ENCODE measurements at regions not wholly inside any gene's neighbourhood (a gene's known extent, or its start where the extent isn't known, plus 50 kb on each side); places are given as distances from the start of the nearest gene placed in this dataset.

GRCh38 chr1:83512373-83513193, 486.3 kb downstream of the TTLL7 start:
- TF ChIP-seq CTCF (IDR thresholded peaks at IDR 0.05) = no peak
- intact Hi-C loops (cut with DNase I; ENCODE audit: low total_unique reads) = no loop called here
- Histone ChIP-seq H3K4me1 (no peaks in the 10 kb centered on the region), H3K27ac (no peak overlapping the region), H3K9me3 (no peaks in the 10 kb centered on the region), H3K27me3 (no peaks in the 10 kb centered on the region), H3K4me3 (no peak overlapping the region), H3K36me3 (no peaks in the 10 kb centered on the region)
- no peak for DNase-seq (ENCODE audit: low spot score in 2 of 2)

- intact Hi-C loops (cut with DNase I; ENCODE audit: low total_unique reads) = no loop called here
- H3K27ac ChIP-seq = no peak overlapping the region
- no peaks in the 10 kb centered on the region for H3K4me1 ChIP-seq
- no peak for TF ChIP-seq POLR2AphosphoS5 (IDR thresholded peaks at IDR 0.05)
- no peak for TF ChIP-seq CTCF (IDR thresholded peaks at IDR 0.05)
- no peak for TF ChIP-seq POLR2A (IDR thresholded peaks at IDR 0.05)
- DNase-seq (ENCODE audit: low spot score in 2 of 2) = no peak
- no peak overlapping the region for H3K4me3 ChIP-seq
- H3K36me3 ChIP-seq = no peaks in the 10 kb centered on the region
- no peaks in the 10 kb centered on the region for H3K27me3 ChIP-seq
- H3K9me3 ChIP-seq = no peaks in the 10 kb centered on the region
These were observed 487.7 kb downstream of the TTLL7 start for GRCh38 chr1:83511146-83511726.

GRCh38 chr1:83509301-83509781, 489.6 kb downstream of the TTLL7 start:
- peak overlapping the region in 1 of 2 donors; percentile 40 for H3K27ac ChIP-seq
- H3K4me3 ChIP-seq = no peak overlapping the region
- H3K4me1 ChIP-seq = no peaks in the 10 kb centered on the region
- H3K36me3 ChIP-seq = no peaks in the 10 kb centered on the region
- DNase-seq (ENCODE audit: low spot score in 2 of 2) = no peak
- no peaks in the 10 kb centered on the region for H3K27me3 ChIP-seq
- no peaks in the 10 kb centered on the region for H3K9me3 ChIP-seq
- intact Hi-C loops (cut with DNase I; ENCODE audit: low total_unique reads) = no loop called here
- TF ChIP-seq POLR2A (IDR thresholded peaks at IDR 0.05) (no peak), CTCF (IDR thresholded peaks at IDR 0.05) (no peak), POLR2AphosphoS5 (IDR thresholded peaks at IDR 0.05) (no peak)

- no peaks in the 10 kb centered on the region for H3K27me3 ChIP-seq
- TF ChIP-seq POLR2AphosphoS5 (IDR thresholded peaks at IDR 0.05) (peak in 1 of 3 donors; percentile 25), POLR2A (IDR thresholded peaks at IDR 0.05) (no peak), CTCF (IDR thresholded peaks at IDR 0.05) (no peak)
- H3K27ac ChIP-seq = peak overlapping the region; percentile 28 to 40
- H3K4me3 ChIP-seq = no peak overlapping the region
- no peaks in the 10 kb centered on the region for H3K9me3 ChIP-seq
- no peaks in the 10 kb centered on the region for H3K4me1 ChIP-seq
- DNase-seq (ENCODE audit: low spot score in 2 of 2) = no peak
- intact Hi-C loops (cut with DNase I; ENCODE audit: low total_unique reads) = no loop called here
- H3K36me3 ChIP-seq = no peaks in the 10 kb centered on the region
These were observed 490.3 kb downstream of the TTLL7 start for GRCh38 chr1:83508485-83509151.

GRCh38 chr1:83505148-83505547, 493.8 kb downstream of the TTLL7 start:
- intact Hi-C loops (cut with DNase I; ENCODE audit: low total_unique reads) = no loop called here
- TF ChIP-seq CTCF (IDR thresholded peaks at IDR 0.05) = no peak
- no peak for TF ChIP-seq POLR2A (IDR thresholded peaks at IDR 0.05)
- TF ChIP-seq POLR2AphosphoS5 (IDR thresholded peaks at IDR 0.05) = no peak
- Histone ChIP-seq H3K36me3 (no peaks in the 10 kb centered on the region), H3K4me3 (no peak overlapping the region), H3K9me3 (no peaks in the 10 kb centered on the region), H3K4me1 (no peaks in the 10 kb centered on the region), H3K27ac (no peak overlapping the region), H3K27me3 (no peaks in the 10 kb centered on the region)
- DNase-seq (ENCODE audit: low spot score in 2 of 2) = no peak
